HUES64 (cell line): ENCODE measurements at regions not wholly inside any gene's neighbourhood (a gene's known extent, or its start where the extent isn't known, plus 50 kb on each side); places are given as distances from the start of the nearest gene placed in this dataset.

Experiments used
- H3K27ac ChIP-seq: 2 replicates; pipeline ENCODE4 v1.7.0; 2013; ENCODE audit warnings: low read depth, low read length, inconsistent platforms
- H3K27me3 ChIP-seq: 2 replicates; pipeline ENCODE4 v1.6.1; 2013; ENCODE audit warnings: mild to moderate bottlenecking, low read length; ENCODE audit not compliant: insufficient read depth
- H3K36me3 ChIP-seq: 2 replicates; pipeline ENCODE4 v1.6.1; 2013; ENCODE audit warnings: mild to moderate bottlenecking, low read length; ENCODE audit not compliant: insufficient read depth
- H3K4me1 ChIP-seq: 2 replicates; pipeline ENCODE4 v1.6.1; 2013; ENCODE audit warnings: mild to moderate bottlenecking, low read length, moderate library complexity; ENCODE audit not compliant: insufficient read depth
- H3K4me3 ChIP-seq: 2 replicates; pipeline ENCODE4 v1.5.1; 2013; ENCODE audit warnings: mild to moderate bottlenecking, low read length, moderate library complexity
- H3K9ac ChIP-seq: 2 replicates; pipeline ENCODE4 v1.6.1; 2013; ENCODE audit warnings: mild to moderate bottlenecking, low read depth, low read length
- H3K9me3 ChIP-seq: 2 replicates; pipeline ENCODE4 v1.6.1; 2013; ENCODE audit warnings: low read depth, low read length; ENCODE audit not compliant: insufficient read depth
- WGBS: fragments of 150-250, 120-280 bp; methylation state at CpG from one replicate; pipeline ENCODE4 v1.1.7; 2013; ENCODE audit warnings: missing lambda C conversion rate; 5-methylcytosine and 5-hydroxymethylcytosine counted together

DNA sequence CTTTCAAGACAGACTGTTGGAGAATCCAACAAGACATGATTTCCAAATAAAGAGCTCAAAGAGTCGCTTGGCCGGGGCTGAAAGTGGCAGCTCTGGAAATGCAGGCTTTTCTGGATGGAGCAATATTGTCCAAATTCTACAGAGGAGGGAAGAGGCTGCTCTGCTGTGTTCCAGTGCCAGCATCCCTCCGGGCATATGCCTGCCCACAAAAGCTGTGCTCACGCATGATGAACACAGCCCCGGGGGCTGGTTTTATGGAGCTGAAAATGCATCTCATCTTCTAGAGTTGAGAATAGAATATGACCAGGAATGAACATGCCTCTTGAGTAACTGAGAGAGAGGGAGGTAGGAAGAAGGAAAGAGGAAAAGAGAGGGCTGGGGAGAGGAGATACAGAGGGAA, 74.7 kb upstream of the TOX3 start:
- no peak overlapping the region for H3K9ac ChIP-seq
- no peaks in the 10 kb centered on the region for H3K27me3 ChIP-seq
- H3K27ac ChIP-seq: no peak overlapping the region
- no peaks in the 10 kb centered on the region; the same call in 1 of the 2 replicates for H3K9me3 ChIP-seq
- H3K4me3 ChIP-seq: no peak overlapping the region
- no peaks in the 10 kb centered on the region for H3K36me3 ChIP-seq
- no peaks in the 10 kb centered on the region for H3K4me1 ChIP-seq
- 92% methylated on average over 5 of the region's 5 CpGs for WGBS

DNA sequence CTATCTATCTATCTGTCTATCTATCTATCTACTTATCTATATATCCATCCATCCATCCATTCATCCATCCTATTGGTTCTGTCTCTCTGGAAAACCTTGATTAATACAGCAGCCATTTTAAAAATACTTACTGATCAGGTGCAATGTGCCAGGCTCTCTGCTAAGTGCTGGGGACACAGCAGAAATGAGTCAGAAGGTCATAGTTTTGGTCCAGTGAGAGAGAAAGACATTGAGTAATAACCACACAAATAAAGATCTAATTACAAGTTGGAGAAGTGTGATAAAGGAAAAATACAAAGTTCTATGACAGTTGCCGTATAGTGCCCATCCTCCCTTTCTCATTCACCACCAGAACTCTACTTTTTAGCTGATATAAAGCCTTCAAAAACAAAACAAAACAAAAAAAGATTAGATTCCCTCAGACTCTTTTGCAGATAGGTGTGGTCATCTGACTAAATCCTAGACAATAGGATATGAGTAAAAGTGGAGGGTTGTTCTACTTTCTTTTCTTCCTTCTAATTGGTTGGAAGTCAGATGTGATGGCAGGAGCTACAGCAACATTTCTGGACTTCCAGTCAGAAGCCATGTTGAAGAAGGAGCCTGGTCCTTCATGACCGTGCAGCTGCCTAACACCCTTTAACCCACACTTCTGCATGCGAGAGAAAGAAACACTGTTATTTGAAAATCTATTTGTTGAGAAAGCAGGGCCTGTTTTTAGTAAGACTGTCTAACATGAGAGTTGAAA, 72.0 kb upstream of the TOX3 start:
- Histone ChIP-seq H3K36me3 (no peaks in the 10 kb centered on the region), H3K4me1 (no peaks in the 10 kb centered on the region), H3K9me3 (no peaks in the 10 kb centered on the region; the same call in 1 of the 2 replicates), H3K27ac (no peak overlapping the region), H3K4me3 (no peak overlapping the region), H3K9ac (no peak overlapping the region), H3K27me3 (no peaks in the 10 kb centered on the region)
- 77% methylated on average over 2 of the region's 3 CpGs for WGBS

DNA sequence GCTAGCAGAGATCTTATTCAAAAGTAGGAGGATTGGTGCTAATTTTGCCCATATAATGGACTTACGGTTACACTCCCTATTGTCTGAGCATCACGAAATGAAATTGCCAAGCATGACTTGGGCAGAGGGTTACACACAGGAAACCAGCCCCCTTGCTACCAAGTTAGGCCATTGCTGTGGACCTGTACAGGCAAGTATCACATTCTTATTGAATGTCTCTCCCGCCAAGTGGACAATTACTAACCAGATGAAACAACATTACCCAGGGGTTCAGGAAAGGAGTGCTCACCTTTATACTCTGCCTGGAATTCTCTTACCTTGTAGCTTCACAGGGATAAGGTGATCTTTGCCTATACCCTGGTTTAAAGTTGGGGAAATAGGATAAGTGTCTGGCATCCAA, 70.6 kb upstream of the TOX3 start:
- Histone ChIP-seq H3K27me3 (no peaks in the 10 kb centered on the region), H3K4me1 (no peaks in the 10 kb centered on the region), H3K4me3 (no peak overlapping the region), H3K36me3 (no peaks in the 10 kb centered on the region), H3K27ac (no peak overlapping the region), H3K9me3 (no peaks in the 10 kb centered on the region; the same call in 1 of the 2 replicates), H3K9ac (no peak overlapping the region)
- WGBS: 61% methylated on average over 3 of the region's 3 CpGs

DNA sequence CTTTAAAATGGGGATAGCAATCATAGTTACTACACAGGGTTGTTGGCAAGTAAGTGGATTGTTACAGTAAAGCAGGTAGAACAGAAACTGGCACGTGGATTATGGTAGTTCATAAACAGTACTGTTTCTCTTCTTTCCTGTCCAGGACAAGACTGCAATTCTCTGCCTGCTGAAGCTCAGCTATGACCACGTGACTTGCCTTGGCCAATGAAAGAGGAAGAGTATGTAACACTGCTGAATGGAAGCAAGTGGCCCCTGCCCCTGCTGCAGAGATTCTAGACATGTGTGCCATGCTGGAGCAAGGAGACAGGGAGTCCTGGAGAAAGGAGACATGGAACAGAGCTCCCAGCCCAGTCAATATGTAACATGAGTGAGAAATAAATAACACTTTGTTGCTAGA, 66.6 kb upstream of the TOX3 start:
- Histone ChIP-seq H3K9ac (no peak overlapping the region), H3K4me1 (no peaks in the 10 kb centered on the region), H3K27me3 (no peaks in the 10 kb centered on the region), H3K27ac (no peak overlapping the region), H3K4me3 (no peak overlapping the region), H3K36me3 (no peaks in the 10 kb centered on the region), H3K9me3 (no peaks in the 10 kb centered on the region)
- WGBS: 92% methylated on average over 2 of the region's 2 CpGs

DNA sequence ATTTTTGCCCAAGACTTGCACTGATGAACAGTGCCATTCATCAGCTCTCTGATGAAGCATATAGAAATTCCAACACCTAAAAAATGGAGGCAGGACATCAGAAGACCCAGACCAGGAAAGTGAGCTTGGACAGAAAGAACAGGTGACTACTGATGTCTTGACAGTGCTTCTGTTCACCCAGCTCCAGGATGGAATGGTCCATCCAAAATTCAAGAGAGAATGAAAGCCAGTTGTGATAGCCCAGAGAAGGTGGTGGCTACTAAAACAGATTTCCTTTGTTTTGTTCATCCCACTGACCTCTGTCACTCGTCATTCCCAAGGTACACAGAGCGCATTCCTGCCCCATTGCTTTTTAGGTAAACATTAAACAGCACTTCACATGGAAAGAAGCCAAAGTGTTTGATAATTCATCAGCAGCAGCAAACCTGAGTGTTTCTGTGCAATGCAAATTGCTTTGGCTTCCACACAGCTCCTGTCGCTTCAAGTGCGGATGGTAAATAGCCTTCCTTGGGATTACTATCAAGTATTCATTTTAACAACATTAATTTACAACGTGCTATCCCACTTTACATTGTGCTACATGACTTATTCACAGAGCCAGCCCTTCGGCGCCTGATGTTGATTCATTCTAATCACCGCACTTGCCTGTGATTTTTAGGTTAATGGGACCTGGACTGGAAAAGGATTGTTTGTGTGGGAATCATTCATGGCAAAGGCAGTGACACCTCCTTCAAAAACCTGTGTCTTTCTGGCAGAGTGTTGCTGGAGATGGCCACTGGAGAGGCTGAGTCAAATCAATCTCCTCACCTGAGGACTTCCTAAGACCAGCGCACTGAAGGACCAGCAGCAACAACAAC, 65.1 kb upstream of the TOX3 start:
- Histone ChIP-seq H3K9ac (no peak overlapping the region), H3K36me3 (no peaks in the 10 kb centered on the region), H3K9me3 (no peaks in the 10 kb centered on the region), H3K27me3 (no peaks in the 10 kb centered on the region), H3K27ac (no peak overlapping the region), H3K4me1 (no peaks in the 10 kb centered on the region), H3K4me3 (no peak overlapping the region)
- 92% methylated on average over 9 of the region's 9 CpGs for WGBS

GRCh38 chr16:52603015-52603414, 56.1 kb upstream of the TOX3 start:
- Histone ChIP-seq H3K4me1 (0 out of 2 replicates have a peak, but pooled peaks cover under 1% of the 10 kb centered on the region), H3K27ac (no peak overlapping the region), H3K9me3 (no peaks in the 10 kb centered on the region), H3K4me3 (no peak overlapping the region), H3K9ac (no peak overlapping the region), H3K27me3 (no peaks in the 10 kb centered on the region), H3K36me3 (no peaks in the 10 kb centered on the region)
- 96% methylated on average over 1 of the region's 1 CpG for WGBS

DNA sequence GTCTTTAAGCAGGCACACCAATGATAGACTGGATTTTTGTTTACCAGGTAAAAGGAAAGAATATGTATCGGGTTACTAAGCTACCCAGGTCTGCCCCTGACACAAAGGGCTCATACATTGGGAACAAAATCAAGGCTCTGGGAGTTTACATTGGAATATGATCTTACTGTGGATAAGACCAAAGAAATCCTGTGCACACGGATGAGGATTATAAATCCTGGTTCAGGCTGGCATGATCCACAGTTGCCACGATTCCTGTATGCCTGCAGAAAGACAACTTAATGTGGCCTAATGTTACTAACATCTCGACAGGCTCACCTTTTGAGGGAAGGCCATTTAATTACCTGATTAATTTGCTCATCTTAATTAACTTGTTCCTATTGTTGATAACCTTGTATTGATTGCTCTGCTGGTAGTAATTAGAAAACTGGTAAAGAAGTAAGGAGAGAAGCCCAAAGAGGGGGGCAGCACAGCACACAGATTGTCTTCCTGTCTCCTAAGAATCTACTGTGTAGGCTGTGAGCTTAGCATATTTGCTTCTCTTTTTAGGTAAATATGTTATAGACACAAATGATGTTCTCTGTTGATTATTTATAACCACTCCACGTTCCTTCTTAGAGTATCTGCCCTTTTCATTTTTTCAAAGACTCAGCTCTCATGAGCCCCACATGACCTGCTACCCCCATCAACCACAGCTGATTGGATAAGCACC, 51.0 kb upstream of the TOX3 start:
- Histone ChIP-seq H3K36me3 (no peaks in the 10 kb centered on the region), H3K27me3 (no peaks in the 10 kb centered on the region), H3K9me3 (no peaks in the 10 kb centered on the region), H3K9ac (no peak overlapping the region), H3K4me1 (0 out of 2 replicates have a peak, but pooled peaks cover 4% of the 10 kb centered on the region), H3K4me3 (no peak overlapping the region), H3K27ac (no peak overlapping the region)
- WGBS: 82% methylated on average over 5 of the region's 5 CpGs

- H3K9ac ChIP-seq: no peak overlapping the region
- 86% methylated on average over 3 of the region's 3 CpGs for WGBS
These were observed 50.3 kb upstream of the TOX3 start for GRCh38 chr16:52597073-52597771.

More at GRCh38 chr16:52597073-52597771, 50.3 kb upstream of the TOX3 start:
- H3K9me3 ChIP-seq: no peaks in the 10 kb centered on the region
- no peak overlapping the region for H3K27ac ChIP-seq
- H3K4me1 ChIP-seq: 0 out of 2 replicates have a peak, but pooled peaks cover 4% of the 10 kb centered on the region
- H3K27me3 ChIP-seq: no peaks in the 10 kb centered on the region
- no peak overlapping the region for H3K4me3 ChIP-seq
- no peaks in the 10 kb centered on the region for H3K36me3 ChIP-seq
